Neural cell (in vitro differentiated cells): ENCODE measurements at regions not wholly inside any gene's neighbourhood (a gene's known extent, or its start where the extent isn't known, plus 50 kb on each side); places are given as distances from the start of the nearest gene placed in this dataset.

Source experiments
- CTCF ChIP-seq: fragments of 450-650 bp; IDR thresholded peaks from 2 replicates; pipeline ENCODE4 v1.5.1; 2014; ENCODE audit warnings: antibody characterized with exemption, mild to moderate bottlenecking, moderate library complexity; ENCODE audit not compliant: poor library complexity, severe bottlenecking
- EP300 ChIP-seq: fragments of 450-650 bp; conservative IDR thresholded peaks from 2 replicates; pipeline ENCODE4 v1.6.1; 2014; ENCODE audit warnings: antibody characterized with exemption, mild to moderate bottlenecking, moderate library complexity; ENCODE audit not compliant: poor library complexity, severe bottlenecking
- POLR2AphosphoS5 ChIP-seq: IDR thresholded peaks from 2 replicates; pipeline ENCODE4 v1.6.1; 2012

DNA sequence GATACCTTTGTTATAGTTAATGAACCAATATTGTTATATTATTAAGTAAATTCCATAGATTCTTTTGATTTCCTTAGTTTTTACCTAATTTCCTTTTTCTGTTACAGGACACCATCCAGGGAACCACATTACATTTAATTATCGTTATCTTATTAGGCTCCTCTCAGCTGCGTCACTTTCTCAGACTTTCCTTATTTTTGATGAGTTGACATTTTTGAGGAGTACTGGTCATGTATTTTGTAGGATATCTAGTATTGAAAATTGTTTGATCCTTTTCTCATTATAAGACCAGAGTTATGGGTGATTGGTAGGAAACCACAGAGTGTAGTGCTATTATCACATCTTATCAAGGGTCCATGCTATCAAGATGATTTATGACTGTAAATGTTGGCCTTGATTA is 319.7 kb downstream of the NKX6-1 start:
- TF ChIP-seq EP300 (no peak), CTCF (no peak), POLR2AphosphoS5 (no peak)
